ENCODE measurements at regions not wholly inside any gene's neighbourhood (a gene's known extent, or its start where the extent isn't known, plus 50 kb on each side); places are given as distances from the start of the nearest gene placed in this dataset.

DNA sequence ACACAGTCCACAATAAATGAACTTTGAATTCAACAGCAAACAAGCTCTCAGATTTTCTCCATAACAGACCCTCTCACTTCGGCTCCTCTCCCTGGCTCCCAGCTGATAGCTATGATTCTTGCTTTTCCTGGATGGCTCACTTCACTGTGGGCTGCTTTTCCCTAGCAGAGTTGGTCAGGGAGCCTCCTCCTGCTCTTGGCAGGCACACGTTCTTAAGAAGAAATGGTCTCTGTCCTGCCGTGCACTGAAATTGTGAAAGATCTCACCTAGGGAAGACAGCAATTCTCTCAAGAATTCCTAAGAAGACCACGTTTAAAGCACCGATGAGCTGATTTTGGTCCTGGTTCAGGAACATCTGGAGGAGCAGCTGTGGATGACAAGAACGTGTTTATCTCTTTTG, 148.5 kb upstream of the KCNK2 start:
- DNase-seq (ENCODE audit: low spot score) = no peak
- in situ Hi-C loops (cut with MboI; ENCODE audit: low pct_unique_long_range_greater_than_20kb, low sequenced_read_pairs, unreplicated experiment) = no loop called here
- TF ChIP-seq, protein P1, sequence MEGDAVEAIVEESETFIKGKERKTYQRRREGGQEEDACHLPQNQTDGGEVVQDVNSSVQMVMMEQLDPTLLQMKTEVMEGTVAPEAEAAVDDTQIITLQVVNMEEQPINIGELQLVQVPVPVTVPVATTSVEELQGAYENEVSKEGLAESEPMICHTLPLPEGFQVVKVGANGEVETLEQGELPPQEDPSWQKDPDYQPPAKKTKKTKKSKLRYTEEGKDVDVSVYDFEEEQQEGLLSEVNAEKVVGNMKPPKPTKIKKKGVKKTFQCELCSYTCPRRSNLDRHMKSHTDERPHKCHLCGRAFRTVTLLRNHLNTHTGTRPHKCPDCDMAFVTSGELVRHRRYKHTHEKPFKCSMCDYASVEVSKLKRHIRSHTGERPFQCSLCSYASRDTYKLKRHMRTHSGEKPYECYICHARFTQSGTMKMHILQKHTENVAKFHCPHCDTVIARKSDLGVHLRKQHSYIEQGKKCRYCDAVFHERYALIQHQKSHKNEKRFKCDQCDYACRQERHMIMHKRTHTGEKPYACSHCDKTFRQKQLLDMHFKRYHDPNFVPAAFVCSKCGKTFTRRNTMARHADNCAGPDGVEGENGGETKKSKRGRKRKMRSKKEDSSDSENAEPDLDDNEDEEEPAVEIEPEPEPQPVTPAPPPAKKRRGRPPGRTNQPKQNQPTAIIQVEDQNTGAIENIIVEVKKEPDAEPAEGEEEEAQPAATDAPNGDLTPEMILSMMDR (IDR thresholded peaks at IDR 0.05; ENCODE audit: extremely low read depth, insufficient read depth, missing control alignments) = no peak

DNA sequence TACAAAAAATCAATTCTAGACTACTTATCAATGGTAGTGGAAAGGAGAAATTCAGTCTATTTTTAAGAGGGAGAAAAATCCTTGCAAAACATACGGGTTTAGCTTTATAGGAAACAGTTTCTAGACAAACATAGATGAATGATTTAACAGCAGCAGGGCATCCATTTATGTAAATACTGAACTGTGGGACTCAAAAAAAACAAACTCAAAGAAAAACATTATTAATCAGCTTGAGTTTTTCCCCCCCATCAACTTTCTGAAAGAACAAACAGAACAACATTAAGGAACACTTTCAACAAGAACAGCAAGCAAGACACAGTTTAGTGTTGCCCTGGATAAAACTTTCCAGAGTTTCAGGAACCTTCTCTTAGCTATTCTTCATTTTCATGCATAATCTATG, 147.3 kb upstream of the KCNK2 start:
- TF ChIP-seq, protein P1 (IDR thresholded peaks at IDR 0.05; ENCODE audit: extremely low read depth, insufficient read depth, missing control alignments) = no peak
- no peak for DNase-seq (ENCODE audit: low spot score)
- in situ Hi-C loops (cut with MboI; ENCODE audit: low pct_unique_long_range_greater_than_20kb, low sequenced_read_pairs, unreplicated experiment) = no loop called here

DNA sequence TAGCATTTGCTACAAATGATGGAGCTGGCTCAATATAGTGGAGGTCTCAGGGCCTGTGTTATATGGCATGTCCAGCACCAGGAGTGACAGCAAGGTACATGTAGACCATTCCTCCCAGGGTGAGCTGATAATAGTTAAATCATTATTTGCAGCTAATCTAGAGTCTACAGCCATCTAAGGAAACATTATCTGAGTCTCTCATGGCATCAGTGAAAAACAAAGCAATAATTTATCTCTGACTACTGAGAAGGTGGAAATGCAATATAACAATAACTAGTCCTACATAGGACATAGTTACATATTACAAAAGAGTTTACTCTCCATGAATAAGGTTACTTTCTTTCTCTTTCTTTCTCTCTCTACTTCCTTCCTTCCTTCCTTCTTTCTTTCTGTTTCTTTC, 143.4 kb upstream of the KCNK2 start:
- TF ChIP-seq, protein P1 (IDR thresholded peaks at IDR 0.05; ENCODE audit: extremely low read depth, insufficient read depth, missing control alignments) = no peak
- DNase-seq (ENCODE audit: low spot score) = no peak
- in situ Hi-C loops (cut with MboI; ENCODE audit: low pct_unique_long_range_greater_than_20kb, low sequenced_read_pairs, unreplicated experiment) = no loop called here

DNA sequence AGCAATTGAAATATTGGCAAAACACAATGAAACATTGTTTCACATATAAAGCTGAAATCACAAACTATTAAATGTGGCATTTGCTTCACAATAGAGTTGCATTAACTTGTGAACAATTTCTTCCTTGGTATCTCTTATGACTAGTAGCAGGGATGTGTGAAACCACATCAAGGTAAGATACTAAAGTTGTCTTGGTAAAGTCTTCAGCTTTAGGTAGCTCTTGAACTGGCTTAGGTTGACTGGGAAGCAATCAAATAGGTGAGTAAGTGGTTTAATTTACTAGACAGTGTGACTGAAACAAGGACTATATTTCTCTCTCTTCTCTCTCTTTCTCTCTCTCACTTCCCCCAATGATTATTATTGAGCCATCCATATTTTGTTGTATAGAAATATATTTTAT, 141.5 kb upstream of the KCNK2 start:
- no peak for DNase-seq (ENCODE audit: low spot score)
- TF ChIP-seq, protein P1 (IDR thresholded peaks at IDR 0.05; ENCODE audit: extremely low read depth, insufficient read depth, missing control alignments) = no peak
- in situ Hi-C loops (cut with MboI; ENCODE audit: low pct_unique_long_range_greater_than_20kb, low sequenced_read_pairs, unreplicated experiment) = no loop called here

DNA sequence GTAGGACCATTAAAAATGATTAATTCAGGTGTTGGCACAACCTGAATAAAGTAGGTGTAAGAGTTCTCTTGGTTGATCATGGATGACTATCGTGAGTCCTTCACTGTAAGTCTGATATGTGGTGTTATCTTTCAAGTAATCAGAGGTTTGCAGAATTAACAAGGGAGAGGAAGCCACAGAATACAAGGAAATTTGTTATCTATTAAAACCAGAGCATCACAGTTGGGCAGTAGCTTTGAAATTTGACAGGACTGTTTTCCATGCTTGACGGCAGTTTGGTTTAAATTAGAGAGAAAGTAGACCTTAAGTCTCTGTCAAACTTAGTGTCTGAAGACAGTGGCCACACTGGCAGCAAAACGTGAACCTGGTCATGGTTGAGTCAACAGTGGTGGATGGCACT, 139.5 kb upstream of the KCNK2 start:
- no peak for DNase-seq (ENCODE audit: low spot score)
- in situ Hi-C loops (cut with MboI; ENCODE audit: low pct_unique_long_range_greater_than_20kb, low sequenced_read_pairs, unreplicated experiment) = no loop called here
- TF ChIP-seq, protein P1 (IDR thresholded peaks at IDR 0.05; ENCODE audit: extremely low read depth, insufficient read depth, missing control alignments) = no peak

DNA sequence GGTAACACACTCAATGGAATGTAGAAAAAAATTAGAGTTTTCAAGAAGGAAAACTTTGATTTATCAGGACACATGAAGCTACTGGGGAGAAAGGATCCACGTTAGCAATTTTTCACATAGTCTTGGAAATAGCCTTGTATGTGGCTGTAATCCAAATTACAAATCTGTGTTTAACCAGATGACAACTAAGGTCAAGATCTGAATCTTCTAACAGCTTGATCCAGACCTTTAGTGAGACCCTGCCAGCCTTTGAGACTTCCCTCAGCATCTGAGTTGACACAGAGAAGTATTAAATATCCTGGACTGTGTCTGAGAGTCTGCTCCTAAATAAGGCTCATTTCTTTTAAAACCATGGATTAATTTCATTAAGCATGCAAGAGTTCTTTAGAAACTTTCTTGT, 135.9 kb upstream of the KCNK2 start:
- in situ Hi-C loops (cut with MboI; ENCODE audit: low pct_unique_long_range_greater_than_20kb, low sequenced_read_pairs, unreplicated experiment) = no loop called here
- TF ChIP-seq, protein P1 (IDR thresholded peaks at IDR 0.05; ENCODE audit: extremely low read depth, insufficient read depth, missing control alignments) = no peak
- no peak for DNase-seq (ENCODE audit: low spot score)

DNA sequence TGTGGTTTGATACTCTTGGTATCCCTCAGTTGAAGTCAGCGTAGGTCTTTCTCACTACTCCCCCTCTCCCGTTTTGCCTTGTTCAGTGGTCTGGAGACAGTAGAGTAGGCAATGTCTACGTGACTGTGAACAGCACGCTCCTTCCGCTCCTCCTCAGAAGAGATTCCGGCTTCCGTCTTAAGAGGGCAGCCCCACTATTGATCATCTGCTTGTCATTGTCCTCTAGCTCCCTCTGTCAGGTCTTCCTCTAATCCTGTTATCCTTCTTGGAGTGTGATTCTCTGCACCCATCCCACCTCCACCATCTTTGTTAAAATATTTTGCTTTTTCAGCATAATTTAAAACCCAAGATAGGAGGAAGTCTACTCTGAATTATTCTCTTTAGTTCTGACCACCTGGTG, 129.9 kb upstream of the KCNK2 start:
- no peak for DNase-seq (ENCODE audit: low spot score)
- in situ Hi-C loops (cut with MboI; ENCODE audit: low pct_unique_long_range_greater_than_20kb, low sequenced_read_pairs, unreplicated experiment) = no loop called here
- TF ChIP-seq, protein P1 (IDR thresholded peaks at IDR 0.05; ENCODE audit: extremely low read depth, insufficient read depth, missing control alignments) = no peak
